GM23248 (cell line): ENCODE measurements at regions not wholly inside any gene's neighbourhood (a gene's known extent, or its start where the extent isn't known, plus 50 kb on each side); places are given as distances from the start of the nearest gene placed in this dataset.

Experiments used
- EZH2 ChIP-seq: fragments of 200-600 bp; sonication (generic); IDR thresholded peaks from 2 replicates; pipeline ENCODE4 v1.6.1; 2018; ENCODE audit warnings: antibody characterized with exemption, mild to moderate bottlenecking; ENCODE audit not compliant: insufficient read depth, poor library complexity, severe bottlenecking
- EZH2phosphoT487 ChIP-seq: fragments of 200-600 bp; sonication (generic); IDR thresholded peaks from 2 replicates; pipeline ENCODE4 v1.6.1; 2018; ENCODE audit warnings: antibody characterized with exemption, moderate library complexity, mild to moderate bottlenecking, low read depth; ENCODE audit not compliant: insufficient read depth

DNA sequence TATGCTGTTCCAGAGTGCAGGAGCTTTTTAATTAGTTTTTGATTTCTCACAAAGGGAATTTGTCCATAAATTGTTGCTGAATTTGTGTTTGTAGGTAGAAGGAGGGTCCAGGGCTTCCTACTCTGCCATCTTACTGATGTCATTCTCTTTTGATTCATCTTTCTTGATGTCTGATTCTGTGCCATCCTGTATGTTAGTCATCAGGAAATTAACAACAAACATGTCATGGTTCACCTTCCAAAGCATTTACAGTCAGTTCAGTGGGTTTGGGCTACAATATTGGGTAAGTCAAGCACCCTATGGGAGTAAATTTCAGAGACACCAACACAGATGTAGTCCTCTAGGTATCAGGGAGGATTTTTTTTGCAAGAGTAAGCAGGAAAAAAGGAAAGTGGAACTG, 135.2 kb upstream of the SLC38A2 start:
- TF ChIP-seq EZH2 (no peak), EZH2phosphoT487 (no peak)
